Kidney capillary endothelial cell (primary cell): ENCODE measurements at regions not wholly inside any gene's neighbourhood (a gene's known extent, or its start where the extent isn't known, plus 50 kb on each side); places are given as distances from the start of the nearest gene placed in this dataset.

Experiments used
- DNase-seq: peaks from one replicate; pipeline ENCODE4 v3.0.0-alpha.2; 2018; ENCODE audit warnings: low spot score

GRCh38 chr13:106961651-106962050 is 393.7 kb upstream of the ARGLU1 start:
- no peak for DNase-seq

GRCh38 chr13:106961216-106961615 is 393.3 kb upstream of the ARGLU1 start:
- DNase-seq: no peak

- DNase-seq: no peak
Measured at GRCh38 chr13:106958621-106959048, 390.7 kb upstream of the ARGLU1 start.

DNA sequence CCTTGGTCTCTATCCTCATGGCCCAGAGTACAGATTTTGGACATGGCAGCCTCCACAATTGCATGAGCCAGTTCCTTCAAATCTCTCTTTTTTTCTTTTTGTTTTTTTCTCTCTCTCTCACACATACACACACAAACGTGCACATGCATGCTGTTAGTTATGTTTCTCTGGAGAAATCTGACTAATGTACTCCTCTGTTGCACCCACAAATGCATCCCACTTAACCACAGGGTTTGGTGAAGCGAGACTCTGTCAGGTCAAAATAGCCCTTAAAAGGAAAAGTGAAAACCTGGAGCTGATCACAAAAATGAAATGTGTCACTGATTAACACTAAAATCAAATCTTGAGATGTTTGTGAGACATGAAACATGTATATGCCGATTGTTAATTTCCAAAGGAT is 374.6 kb upstream of the ARGLU1 start:
- no peak for DNase-seq

DNA sequence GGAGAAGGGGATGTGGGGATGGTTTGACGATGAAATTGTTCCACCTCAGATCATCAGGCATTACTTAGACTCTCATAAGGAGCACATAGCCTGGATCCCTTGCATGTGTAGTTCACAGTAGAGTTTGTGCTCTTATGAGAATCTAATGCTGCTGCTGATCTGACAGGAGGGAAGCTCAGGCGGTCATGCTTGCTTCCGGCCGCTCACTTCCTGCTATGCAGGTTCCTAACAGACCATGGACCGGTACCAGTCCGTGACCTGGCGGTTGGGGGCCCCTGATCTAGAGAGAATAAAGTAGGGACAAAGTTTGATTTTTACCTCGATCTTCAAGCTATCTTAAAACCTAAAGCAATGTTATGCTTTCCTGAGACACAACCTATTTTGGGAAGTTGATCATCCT is 373.8 kb upstream of the ARGLU1 start:
- no peak for DNase-seq

DNA sequence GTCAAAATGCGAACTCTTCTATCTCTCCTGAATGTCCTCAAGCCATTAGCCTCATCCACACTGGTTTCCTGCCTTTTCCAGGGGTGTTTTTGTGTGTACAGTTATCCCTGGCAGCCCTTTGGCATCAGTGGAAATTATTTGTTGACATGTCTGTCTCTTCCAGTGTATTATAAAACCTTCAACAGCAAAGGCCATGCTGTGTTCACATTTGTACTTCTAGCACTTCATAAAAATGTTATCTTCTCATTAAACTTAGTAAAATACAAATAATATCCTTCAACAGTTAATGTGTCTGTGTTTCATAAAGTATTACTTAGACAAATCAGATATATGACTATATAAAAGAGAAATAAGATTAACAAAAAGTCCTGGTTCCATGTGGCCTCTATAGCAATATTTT is 359.5 kb upstream of the ARGLU1 start:
- DNase-seq: no peak

GRCh38 chr13:106922384-106922783 is 354.4 kb upstream of the ARGLU1 start:
- no peak for DNase-seq

DNA sequence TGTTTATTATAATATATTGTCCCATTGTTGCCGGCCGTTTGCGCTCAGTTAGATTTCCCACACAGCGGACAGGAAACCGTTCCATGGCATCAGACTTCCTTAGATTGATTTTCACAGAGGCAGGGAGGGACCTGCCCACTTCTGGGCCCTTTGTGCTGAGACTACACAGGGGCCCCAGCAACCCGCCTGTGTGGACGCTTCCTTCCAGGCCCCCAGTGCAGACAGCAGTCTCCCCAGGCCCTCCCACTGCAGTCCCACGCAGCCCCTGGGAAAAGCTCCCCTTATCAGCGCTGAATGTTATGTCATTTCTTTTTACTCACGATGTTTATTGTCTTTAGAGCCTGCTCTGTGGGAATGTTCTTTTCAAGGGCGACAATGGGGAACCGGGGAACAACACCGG is 351.7 kb upstream of the ARGLU1 start:
- DNase-seq: peak; percentile 95

GRCh38 chr13:106919133-106919532 is 351.2 kb upstream of the ARGLU1 start:
- DNase-seq: peak; percentile 46

DNA sequence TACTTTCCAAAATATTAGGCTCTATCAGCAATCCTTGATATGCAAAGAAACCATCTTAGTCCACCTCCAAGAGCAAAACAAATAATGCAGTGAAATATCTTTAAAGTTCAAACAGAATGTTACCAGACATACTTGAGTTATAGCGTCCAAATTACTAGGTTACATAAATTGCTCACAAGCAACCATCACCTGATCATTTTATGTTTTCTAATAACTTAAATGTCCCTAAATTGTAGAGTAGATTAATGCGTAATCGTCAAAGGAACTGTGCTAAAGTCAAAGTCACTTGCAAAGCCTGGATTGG is 350.6 kb upstream of the ARGLU1 start:
- peak; percentile 23 for DNase-seq

GRCh38 chr13:106917673-106918556 is 350.0 kb upstream of the ARGLU1 start:
- peak; percentile 80 for DNase-seq

DNA sequence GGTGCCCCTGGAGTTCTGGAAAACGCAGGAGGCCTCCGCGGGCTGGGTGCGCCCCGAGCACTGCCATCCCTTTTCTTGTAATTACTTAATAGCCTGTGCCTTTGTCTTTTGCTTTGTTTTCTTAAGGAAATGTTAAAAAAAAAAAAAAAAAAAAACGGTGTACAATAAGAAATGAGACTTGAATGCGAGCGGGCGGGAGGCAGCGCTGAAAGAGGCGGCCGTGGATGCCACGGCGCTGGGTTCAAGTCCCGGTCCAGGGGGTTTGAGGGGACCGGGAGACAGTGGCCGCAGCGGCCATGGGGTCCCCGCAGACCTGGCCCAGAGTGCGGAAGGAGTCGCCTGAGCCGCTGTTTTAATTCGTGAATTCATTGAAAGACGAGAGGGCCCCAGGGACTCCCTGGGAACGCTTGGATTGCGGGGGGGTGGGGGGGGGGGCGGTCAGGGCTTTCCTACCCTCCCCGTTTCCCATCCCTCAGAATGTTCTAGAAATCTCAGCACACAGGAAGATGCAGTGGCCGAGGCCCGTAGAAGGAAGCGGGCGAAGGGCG is 349.2 kb upstream of the ARGLU1 start:
- no peak for DNase-seq

- DNase-seq: peak; percentile 26
Measured at GRCh38 chr13:106916329-106916976, 348.5 kb upstream of the ARGLU1 start.

- no peak for DNase-seq
Measured at GRCh38 chr13:106915146-106915545, 347.2 kb upstream of the ARGLU1 start.

- no peak for DNase-seq
Measured at GRCh38 chr13:106911627-106912026, 343.7 kb upstream of the ARGLU1 start.

GRCh38 chr13:106911020-106911419 is 343.1 kb upstream of the ARGLU1 start:
- DNase-seq: no peak

DNA sequence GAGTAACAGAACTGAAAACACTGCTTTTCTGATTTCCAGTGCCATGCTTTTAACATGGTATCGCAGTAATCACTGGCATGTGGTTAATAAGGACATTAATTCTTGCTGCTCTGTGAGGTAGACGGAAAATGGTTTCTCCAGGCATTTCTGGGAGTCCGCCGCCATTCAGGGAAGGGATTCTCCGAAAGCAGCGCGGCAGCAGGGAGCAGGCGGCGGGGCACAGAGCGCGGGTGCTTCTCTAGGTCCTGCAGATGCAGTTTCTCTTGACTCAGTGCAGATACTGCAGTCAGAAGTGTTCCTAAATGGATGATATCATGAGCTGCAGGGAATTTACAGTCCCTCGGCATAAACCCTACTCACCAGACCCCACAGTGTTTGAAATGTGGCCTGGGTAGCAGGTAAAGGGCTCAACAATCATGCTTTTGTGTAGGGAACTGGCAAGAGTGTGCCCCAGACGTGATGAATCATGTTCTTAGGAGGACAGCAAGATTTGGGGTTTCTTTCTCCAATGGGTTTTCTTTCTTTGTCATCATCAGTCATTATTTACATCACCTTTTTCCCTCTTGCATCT is 338.6 kb upstream of the ARGLU1 start:
- no peak for DNase-seq

GRCh38 chr13:106905380-106906162 is 337.6 kb upstream of the ARGLU1 start:
- no peak for DNase-seq

DNA sequence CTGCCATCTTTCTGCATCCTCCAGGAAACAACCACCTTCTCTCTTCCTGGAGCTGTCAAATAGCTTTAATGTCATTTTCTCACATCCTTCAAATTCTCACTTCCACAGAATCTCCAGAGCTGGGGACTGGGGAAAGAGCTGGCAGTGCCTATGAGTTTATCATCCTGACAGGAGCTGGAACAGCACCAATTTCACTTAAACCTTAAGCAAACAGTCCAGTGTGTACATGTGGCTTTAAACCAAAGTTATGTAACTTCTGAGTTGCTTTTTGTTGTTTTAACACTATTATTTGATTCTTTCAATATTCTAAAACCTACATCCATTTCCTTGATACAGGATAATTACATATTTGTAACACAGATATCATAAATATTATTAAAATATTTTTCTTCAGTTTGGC is 331.5 kb upstream of the ARGLU1 start:
- no peak for DNase-seq

DNA sequence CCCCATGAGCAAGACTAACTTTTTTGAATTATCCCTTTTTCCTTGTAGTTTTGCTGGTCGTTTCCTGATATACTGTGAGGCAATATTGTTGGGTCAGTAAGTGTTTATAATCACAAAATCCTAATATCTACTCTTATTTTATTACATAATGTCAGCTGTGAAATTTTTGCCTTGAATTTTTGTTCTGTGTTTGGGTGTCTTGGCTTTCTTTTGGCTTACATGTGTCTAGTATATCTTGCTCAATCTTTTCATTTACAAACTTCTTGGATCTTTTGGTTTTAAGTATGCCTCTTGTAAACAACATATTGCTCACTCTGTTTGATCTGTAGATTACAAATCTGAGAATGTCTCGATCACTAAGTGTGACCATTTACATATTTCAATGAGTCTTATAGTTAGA is 330.3 kb upstream of the ARGLU1 start:
- no peak for DNase-seq

DNA sequence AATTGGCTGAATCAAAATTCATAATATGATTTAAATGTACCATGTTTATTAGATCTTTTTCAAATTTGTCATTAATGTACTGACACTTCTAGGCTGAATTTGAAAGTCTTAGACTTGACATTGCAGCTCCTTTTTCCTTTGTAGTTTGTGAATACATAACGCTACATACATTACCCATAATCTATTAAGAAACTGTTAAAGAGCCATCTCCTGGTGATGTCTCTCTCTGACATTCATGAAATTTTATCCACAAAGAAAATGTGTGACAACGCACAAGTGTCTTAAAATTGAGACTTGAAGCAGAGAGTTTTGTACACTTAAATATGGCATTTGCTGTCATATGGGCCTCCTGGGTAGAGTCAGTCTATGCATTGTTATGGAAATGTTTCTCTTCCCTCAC is 320.2 kb upstream of the ARGLU1 start:
- DNase-seq: no peak

GRCh38 chr13:106887686-106888085 is 319.7 kb upstream of the ARGLU1 start:
- no peak for DNase-seq
